ENCODE measurements at regions not wholly inside any gene's neighbourhood (a gene's known extent, or its start where the extent isn't known, plus 50 kb on each side); places are given as distances from the start of the nearest gene placed in this dataset.

DNA sequence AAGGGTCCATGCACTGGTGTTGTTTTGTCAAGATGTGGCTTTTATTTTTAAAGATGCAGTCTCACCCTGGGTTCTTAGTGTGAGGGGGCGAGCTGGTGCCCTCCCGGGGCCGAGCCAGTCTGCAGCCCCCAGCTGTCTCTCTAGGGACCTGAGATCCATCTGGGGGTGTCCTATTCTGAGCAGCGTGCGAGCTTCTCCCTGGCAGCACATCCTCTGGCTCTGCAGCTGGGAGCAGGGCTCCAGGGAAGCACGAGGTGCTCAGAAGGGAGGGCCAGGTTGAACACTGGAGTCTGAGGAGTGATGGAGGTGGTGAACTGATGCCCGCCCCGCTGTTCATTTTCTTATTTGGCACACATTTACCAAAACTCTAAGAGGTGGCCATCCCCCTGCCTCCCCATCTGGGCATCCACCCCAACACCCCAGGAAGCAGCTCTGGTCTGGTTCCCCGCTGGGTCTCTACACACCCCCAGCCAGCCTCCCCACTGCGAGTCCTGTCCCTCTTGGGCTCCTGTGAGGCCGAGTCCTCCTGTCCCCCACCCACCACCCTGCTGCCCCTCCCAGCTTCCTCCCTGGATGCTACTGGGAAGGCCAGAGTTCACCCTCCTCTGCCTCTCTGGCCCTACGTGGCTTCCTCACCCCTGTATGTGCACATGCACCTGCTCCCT lies 956.4 kb downstream of the BRD1 start:
- no peak for DNase-seq

DNA sequence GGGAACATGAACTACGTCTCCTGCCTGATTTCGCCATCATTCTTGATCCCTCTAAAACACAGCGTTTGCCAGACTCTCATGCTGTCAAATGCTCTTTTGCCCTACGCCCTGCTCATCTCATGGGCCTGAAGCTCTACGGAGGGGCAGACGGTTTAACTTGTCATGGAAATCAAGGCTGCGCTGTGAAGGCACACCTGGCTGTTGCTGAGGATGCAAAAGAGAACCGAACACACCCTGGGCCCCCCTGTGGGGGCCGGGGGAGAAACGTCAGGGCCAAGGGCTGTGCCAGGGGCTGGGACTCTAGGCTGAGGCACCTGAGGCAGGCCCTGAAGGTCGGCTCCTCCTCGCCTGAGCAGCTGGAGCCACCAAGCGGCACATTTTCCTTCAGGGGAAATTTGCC lies 957.2 kb downstream of the BRD1 start:
- DNase-seq = no peak

DNA sequence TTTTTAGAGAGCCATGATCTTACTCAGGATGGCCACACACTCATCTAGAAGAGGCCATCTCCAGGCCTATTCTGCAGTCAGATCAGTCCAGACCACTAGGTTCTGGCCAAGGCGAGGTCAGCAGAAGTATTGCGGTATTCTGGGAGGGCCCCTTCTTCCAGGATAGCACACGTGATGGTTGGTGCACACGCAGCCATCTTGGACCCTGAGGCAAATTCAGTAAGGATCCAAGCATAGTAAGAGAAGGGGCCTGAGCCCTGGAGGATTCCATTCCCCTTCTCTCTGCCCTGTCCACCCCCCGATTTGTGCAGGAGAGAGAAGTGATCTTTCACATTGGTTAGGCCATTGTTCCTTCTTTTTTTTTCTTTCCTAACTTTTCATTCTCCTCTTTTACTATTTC lies 957.9 kb downstream of the BRD1 start:
- DNase-seq = no peak

DNA sequence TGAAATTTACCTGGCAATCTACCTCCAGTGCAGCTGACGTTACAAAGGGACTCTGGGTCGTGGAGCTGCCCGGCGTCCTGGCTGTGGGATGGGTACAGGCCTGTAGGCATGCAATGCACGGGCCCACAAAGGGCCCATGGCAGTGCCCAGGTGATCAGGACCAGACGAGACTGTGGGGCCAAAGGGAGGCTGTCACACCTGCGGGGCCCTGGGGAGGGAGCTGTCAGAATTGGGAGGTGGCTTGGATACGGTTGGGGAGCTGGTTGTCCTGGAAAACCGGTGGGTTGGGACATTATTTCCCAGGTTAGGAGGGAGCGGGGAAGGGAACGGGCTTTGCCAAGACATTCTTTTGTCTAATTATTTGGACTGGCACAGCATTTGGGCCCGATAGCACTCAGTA lies 958.5 kb downstream of the BRD1 start:
- DNase-seq = no peak

DNA sequence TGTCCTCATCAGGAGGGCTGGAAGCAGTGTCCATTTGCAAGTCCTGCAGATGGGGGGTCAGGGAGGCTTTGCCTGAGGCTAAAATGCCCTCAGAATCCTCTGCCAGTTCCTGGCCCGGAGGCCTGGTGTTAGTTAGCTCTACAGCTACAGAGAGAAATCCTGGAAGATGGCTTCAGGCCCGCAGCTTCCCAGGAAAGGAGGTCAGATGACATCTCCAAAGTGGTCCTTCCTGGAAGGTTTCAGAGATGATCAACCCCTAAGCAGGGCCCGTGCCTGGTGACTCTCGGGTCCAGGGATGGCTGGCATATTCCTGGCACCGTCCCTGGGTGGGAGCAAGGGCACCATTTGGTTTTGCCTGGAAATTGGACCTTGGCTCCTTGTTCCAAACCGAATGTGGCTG lies 959.1 kb downstream of the BRD1 start:
- no peak for DNase-seq

DNA sequence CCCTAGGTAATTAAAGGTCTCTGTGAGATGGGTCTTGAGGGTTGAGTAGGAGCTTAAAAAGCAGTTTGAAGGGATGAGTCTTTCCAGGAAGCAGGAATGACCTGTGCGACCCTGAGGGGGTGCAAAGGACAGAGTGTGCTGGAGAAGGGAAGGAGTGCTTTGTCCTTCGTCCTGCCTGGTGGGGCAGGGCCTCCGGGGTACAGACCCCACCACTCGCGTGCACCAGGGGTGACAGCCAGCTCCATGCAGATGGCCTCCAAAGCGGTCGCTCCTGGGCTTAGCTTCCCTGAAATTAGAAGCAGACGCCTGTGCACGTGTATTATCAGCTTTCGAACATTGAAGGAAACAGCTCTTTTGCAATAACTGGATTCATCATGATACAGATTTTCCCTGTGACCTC lies 959.8 kb downstream of the BRD1 start:
- DNase-seq = no peak

DNA sequence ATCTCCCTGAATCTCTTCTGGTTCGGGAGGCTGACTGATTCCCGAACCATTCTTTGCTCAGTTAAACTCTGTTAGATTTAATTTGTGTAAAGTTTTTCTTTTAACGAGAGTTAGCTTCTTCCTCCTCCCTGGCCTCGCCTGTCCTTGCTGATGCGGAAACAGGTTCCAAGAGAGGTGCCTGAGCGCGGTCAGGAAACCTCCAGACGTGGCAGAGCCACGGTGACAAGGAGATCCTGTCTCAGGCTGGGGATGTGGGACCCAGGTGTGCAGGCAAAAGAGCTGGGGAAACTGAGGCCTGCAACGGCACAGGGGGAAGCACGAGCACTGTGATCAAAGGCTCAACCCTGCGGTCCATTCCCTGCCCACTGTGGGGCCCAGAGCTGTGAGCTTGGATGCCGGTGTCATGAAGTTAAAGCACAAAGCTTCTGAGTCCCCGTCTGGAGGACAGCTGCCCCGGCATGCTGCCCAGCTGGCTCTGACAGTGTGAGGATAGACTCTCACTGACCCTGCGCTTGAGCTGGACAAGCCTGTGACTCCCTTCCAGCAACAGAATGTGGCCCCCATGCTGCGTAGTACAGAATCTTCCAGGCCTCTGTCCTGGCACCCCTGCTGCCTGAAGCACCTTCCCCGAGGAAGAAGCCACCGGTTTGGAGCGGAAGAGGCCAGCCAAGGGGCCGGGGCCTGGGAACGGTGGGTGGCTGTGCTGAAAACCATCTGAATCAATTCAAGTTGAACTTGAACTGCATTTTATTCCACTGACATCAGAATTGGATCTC lies 960.6 kb downstream of the BRD1 start:
- DNase-seq = no peak

DNA sequence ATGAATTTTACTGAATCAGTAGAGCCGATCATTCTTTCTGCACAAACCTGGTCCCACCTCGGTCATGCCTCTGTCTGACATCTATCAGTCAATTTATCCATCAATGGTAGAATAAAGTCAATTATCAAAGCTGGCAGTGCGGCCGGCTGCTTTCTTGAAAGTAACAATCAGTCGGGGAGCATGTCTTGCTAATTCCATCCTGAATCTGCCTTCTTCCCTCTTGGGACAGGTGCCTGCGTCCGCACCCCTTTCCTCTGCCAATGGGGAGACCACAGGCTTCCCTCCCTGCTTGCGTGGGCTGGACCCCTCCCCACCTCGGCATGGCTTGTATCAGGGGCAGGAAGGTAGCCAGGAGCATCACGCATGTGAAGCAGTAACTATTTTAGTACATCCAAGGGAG lies 962.9 kb downstream of the BRD1 start:
- DNase-seq = no peak

DNA sequence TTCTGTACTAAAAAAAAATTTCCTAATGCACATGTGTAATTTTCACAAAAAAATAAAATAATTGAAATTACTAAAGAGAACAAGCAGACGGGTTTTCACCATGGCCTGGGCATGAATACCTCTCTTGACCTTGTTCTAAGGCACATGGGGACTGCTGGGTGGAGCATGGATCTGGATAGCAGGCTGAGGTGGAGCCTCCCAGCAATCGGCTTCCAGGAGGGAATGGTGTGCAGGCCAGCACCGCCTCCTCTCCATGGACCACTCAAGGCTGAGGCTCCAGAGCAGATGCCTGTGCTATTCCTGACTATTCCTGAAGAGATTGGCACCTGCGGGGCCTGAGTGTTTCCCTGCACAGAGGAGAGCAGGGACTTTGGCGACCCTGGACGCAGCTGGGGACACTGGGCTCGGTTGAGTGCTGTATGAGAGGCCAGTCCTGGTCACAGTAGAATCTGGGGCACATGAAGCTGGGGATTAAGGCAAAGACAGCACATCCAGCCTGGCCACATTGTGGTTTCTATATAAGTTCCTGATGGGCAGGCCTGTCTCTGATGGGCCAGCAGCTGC lies 963.6 kb downstream of the BRD1 start:
- no peak for DNase-seq

DNA sequence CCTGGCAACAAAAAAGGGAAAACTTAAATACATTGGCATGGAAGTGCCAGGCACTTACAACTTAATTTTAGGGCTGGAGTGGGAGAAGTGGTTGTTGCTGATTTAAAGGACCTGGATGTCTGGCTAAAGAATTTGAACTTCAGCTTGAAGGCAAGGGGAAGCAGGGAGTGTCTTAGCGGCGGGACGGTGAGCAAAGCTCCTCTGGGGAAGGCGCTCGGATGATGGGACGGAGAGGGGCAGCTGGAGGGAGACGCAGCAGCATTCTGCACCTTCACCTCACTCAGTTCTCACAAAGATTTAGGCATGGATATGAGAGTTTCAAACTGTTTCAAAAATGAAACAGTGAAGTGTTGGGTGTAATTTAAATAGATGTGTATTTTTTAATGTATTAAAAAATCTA lies 967.1 kb downstream of the BRD1 start:
- DNase-seq = no peak

DNA sequence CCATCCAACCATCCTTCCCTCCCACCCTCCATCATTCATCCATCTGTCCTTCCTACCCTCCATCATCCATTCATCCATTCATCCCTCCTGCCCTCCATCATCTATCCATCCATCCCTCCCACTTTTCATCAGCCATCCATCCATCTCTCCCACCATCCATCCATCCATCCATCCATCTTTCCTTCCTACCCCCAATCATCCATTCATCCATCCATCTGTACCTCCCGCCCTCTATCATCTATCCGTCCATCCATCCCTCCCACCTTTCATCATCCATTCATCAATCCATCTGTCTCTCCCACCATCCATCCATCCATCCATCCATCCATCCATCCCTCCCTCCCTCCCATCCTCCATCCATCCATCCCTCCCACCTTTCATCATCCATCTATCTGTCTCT lies 968.8 kb downstream of the BRD1 start:
- no peak for DNase-seq

DNA sequence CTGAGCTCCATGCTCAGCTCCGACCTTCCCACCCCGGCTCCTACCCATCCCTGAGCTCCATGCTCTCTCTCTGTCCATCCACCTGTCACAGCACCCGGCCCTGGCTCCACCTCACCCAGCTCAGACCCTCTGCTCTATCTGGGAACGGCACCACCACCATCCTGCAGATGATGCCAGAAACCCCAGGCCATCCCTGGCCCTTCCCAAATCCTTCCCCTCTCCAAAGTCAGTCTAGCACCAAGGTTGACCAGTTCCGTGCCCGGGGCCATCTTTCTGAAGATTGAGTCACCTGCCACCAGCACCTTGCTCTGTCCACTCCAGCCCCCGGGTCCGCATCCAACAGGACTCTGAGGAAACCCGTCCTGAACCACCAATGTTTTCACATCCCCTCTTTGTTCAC lies 969.6 kb downstream of the BRD1 start:
- no peak for DNase-seq

DNA sequence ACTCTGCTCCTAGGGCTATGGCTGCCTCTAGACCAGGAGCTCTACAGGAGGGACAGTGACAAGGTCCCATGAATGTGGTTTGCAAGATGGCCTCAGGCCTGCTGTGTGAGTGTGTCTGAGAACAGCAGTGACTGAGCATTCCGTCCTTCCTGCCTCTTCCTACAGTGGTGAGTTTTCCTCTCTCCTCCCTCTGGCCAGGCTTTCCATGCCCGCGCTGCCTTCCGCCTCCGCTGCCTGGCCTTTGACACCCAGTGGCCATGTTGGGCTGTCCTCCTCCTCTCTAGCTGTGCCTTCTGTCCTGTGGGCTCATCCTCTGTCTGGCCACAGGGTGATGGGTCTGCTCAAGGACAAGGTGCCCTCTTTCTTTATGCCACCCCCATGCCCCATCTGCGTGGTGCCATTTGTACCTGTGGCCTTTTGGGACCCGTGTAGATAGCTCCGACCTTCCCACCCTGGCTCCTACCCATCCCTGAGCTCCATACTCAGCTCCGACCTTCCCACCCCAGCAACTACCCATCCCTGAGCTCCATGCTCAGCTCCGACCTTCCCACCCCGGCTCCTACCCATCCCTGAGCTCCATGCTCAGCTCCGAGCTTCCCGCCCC lies 970.4 kb downstream of the BRD1 start:
- no peak for DNase-seq

DNA sequence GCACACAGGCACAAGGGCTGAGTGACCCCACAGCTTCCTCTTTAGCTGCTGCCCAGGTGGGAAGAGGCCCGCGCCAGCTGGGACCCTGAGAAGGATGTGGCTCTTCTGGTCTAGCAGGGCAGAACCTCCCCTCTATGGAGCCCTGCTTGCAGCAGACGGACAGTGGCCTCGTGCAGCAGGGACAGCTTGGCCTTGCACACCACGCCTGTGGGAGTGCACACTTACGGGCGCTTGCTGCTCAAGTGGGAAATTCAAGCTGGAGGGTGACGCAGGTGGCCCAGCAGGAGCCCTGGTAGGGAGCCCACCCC lies 971.4 kb downstream of the BRD1 start:
- no peak for DNase-seq

DNA sequence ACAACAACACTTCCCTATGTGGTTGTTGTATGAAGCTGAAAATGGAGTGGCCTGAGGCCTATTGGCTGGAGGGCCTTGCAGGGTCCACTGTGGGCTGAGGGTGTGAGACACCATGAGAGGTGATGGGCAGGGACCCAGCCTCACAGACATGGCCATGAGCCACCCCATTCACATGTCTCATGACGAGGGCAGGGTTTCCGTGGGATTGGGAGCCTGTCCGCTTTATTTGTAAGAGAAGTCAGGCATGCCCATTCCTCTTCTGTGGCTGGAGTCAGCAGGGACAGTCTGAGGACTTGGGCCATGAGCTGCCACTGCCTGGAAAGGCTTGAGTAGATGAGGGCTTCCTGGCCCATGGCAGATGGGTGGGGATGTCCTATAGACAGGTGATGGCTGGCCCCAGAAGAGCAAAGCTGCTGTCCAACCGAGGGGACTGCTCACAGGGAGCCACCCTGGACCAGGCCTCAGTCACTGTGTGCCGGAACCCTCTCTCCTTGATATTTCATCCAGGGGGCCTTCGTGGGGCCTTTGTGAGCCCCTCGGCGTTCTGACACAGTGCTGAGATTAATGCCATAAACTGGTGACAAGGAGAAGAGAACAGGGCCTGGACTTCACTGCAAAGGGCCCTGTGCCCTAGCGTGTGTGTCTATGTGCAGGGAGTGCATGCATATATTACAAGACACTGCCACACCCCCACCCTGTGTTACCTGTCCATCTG lies 971.9 kb downstream of the BRD1 start:
- no peak for DNase-seq

DNA sequence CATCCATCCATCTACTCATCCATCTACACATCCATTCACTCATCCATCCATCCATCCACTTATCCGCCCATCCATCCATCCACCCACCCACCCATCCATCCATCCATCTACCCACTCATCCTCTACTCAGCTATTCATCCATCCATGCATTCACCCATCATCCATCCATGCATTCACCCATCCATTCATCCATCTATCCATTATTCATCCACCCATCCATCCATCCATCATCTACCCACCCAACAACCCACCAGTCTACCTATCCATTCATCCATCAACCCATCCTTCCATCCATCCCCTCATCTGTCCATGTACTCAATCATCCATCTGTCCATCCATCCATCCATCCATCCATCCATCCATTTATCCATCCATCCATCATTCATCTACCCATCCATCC lies 972.7 kb downstream of the BRD1 start:
- DNase-seq = no peak

DNA sequence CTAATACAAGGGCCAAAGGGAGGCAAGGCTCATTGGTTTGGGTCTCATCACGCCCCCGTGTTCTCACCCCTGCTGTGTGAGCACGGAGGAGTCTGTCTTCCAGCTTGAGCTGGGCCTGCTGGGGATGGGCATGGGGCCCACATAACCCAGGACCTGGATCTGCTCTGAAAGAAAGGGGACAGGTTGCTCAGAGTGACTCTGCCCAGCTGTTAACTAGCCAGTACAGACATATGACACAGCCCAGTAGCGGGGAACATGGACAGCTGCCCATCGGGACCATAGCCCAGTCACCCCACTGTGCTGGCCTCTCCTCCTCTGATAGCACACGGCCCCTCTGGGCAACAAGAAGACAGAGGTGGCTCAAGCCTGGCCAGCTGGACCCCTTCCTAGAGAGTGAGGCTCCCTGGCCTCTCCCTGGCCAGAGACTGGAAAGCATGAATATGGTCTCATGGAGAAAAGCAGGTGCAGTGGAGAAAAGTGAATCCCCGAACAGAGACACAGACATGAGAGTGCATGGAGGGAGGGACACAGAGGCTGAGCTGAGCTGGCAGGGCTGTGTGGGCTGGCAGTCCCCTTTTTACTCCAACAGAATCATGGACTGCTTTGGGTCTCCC lies 973.9 kb downstream of the BRD1 start:
- no peak for DNase-seq

DNA sequence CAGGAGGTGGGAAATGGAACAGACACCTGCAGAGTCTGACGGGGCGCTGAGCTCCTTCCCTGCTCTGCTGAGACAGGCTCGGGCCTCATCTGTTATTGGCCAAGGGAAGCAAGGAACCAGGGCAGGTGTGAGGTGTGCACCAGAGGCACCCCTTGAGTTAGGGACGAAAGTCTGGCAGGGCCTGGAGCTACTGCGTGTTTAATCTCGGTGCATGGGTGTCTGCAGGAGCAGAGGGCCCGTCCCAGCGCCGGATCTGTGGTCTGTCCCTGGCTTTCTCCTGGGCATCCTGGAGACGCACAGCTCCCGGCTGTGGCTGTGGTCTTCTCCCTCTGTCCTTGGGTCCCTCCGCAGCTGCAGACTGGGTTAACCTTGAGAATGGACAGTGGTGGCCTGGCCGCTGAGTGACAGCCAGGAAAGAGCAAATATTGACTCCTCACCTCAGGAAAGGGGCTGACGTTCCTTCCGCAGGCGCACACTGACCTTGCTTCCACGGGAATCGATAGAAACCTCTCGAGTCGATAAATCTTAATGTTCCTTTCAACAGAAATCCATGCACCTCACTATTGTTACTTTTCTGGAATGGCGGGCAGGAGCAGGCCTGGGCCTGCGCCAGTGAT lies 975.6 kb downstream of the BRD1 start:
- DNase-seq = no peak

DNA sequence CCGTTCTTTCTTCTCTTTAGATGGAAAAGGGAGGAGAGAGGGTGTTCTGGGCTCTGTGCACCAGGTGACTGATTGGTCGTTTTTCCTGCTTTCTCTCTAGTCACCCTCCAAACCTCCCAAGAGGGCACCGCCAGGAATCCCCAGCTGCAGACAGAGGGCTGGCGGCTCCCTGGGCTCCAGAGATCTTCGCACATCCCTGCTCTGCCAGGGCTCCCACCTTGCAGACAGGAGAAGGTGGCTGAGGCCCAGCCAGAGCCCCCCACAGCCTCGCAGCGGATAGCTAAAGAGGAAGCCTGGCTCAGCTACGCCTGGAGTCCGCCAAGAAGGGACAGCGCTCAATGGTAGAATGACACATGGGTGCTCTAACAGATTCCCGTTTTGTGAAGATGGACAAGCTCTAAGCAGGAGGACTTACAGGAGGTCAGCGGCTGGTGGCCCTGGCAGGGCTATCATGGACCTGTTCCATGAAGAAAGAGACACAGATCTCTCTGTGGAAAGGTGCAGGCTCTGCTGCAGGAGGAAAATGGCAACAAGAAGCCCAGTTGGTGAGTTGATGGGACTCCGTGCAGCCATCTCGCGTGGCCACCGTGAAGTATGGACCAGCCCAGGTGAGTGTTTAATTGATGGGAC lies 976.9 kb downstream of the BRD1 start:
- no peak for DNase-seq

DNA sequence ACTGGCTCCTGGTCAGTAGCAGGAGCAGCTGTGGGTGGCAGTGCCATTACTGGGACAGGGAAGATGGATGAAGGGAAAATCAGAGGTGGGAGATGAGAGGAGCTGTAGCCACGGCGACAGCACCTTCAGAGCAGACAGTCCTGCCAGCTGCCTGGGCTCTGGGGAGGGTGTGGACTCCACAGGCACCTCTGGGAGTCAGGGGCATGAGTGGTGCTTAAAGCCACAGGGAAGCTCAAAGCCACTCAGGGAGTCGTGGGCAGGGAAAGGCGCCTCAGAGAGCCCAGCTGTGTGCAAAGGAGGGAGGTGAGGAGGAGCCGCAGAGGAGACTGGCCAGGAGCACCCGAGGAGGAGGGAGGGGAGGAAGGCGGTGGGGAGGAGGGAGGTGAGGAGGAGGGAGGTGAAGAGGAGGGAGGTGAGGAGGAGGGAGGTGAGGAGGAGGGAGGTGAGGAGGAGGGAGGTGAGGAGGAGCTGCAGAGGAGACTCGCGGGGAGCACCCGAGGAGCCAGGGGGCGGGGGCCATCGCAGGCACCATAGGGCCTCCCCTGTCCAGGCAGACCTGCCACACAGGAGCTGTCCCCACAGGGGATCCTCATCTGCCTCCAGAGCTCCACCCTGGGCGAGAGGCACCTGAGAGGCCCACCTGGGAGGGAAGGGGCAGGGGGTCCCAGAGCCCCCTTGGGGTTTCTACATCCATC lies 977.6 kb downstream of the BRD1 start:
- DNase-seq = no peak

DNA sequence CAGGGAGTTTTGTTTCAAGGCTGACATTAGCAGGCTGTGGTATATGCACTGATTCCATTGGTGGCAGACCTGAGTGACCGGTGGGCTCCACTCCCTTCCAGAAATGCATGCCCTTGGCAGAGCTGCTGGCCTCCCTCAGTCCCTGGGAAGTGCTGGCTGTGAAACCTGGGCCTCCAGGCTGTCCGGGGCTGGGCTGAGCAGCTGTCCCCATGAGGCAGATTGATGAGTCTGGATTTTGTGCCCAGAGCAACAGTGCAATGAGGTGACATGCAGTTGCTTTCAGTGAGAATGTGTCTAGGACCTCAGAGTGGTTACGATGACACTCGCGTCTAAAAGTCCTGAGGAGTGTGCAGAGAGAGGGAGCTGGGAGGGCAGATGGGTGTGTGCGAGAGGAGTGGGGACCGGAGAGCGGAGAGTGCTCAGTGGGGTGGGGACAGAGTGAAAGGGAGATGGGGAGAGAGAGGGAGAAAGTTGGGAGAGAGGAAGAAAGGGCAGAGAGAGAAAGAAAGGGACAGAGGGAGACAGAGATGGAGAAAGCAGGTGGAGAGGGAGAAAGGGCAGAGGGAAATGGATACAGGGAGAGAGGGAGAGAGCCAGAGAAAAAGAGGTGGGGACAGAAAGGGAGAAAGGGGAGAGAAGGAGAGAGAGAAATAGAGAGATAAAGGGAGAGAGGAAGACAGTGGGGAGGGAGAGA lies 978.3 kb downstream of the BRD1 start:
- DNase-seq = no peak

Measured in stimulated activated CD4-positive, alpha-beta T cell treated with anti-CD3 and anti-CD28 coated beads, Interleukin-4, amount 100 ng/mL, for 24 hours (primary cell).